ENCODE measurements at regions not wholly inside any gene's neighbourhood (a gene's known extent, or its start where the extent isn't known, plus 50 kb on each side); places are given as distances from the start of the nearest gene placed in this dataset.

GRCh38 chr10:116792817-116793216 is 50.5 kb upstream of the HSPA12A start:
- no peak for DNase-seq

DNA sequence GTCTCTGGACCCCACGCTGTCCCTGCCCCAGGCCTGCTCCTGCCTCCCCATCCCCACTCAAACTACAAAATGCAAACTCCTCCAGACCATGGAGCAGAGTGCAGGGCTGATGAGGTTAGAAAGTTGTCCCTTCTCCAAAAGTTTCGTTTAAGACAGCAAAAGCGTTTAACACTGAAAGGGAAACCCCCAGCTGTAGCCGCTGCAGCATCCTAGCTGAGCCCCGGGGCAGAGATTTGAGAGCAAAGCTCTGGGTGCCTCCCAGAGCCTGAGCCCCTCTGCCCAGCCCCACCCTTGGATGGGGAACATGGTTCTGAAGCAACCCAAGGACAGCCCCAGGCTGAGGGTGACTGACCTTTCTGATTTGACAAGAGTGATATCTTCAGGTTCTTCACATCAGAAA is 52.8 kb upstream of the ENO4 start:
- DNase-seq, result no peak

DNA sequence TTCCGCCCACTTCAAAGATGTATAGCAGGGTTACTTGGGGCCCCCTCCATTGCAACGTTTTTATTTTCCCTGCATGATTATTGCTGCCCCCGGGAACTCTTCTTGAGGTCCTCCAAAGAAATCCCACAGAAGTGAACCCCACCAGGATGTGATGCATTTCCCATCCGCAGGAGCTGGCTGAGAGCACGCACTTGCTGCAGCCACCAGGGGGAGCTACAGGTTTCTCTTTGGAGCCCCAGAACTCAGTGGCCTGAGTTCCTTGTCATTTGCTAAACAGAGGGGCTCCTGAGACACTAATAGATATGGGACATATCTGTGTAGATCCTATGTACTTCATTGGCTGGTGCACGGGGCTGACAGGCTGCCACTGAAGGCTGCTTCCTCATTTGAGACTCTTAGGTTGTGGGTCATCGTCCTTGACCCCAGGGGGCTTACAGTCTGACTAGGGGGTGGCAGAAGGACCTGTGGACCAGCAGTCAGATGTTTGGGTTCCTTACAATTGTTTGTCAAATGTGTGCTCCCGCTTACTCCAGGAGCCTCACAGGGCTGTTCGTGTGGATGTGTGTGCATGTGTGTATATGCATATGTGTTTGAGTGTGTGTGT is 52.3 kb upstream of the ENO4 start:
- peak; percentile 71 to 80 for DNase-seq

DNA sequence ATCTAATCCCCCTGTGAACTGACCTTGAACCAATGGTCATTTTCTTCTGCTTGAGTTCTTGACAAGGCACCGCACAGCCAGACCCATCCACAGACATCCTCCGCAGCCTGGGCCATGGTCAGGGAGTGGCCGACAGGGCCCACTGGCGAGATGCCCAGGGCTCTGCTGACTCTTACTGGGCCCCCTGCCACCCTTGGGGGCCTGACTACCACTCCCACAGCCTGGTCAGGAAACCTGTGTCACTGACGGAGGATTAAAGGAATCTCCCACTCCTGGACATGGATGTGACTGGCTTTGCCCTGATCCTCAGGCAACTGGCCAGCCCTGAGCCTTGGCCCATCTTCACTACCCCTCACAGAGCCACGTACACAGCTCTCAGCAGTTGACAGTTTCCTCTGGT is 50.4 kb upstream of the ENO4 start:
- no peak for DNase-seq

Measured in activated CD4-positive, alpha-beta T cell treated with anti-CD3 and anti-CD28 coated beads, Interleukin-2, amount 50 U/mL, for 48 hours (primary cell).